K562 (cell line): ENCODE measurements at regions not wholly inside any gene's neighbourhood (a gene's known extent, or its start where the extent isn't known, plus 50 kb on each side); places are given as distances from the start of the nearest gene placed in this dataset.

Experiments
- ATAC-seq: fragments of 200-7000 bp; cut with Tn5 transposase; 3 replicates; pipeline ENCODE4 v1.9.1; 2020; ENCODE audit warnings: moderate library complexity
- BruUV-seq: library from RNA; stranded (reverse); fragments of 400-500 nt; replicated peaks from 2 replicates; lab custom pipeline; 2021; lab: Mats Ljungman, UMichigan
- CTCF ChIA-PET: fragments of 300-600 bp; formaldehyde crosslinking; extraction: SDS; loops from one replicate; lab custom pipeline; 2021; ENCODE audit warnings: low intra/inter-chr PET ratio; lab: Yijun Ruan, JAX
- POLR2A ChIA-PET: fragments of 300-600, 350-650 bp; sonication (Branson Sonifier 250); formaldehyde crosslinking; extraction: SDS; loops from one replicate; lab custom pipeline; 2021; ENCODE audit warnings: antibody characterized with exemption, inconsistent platforms; lab: Yijun Ruan, JAX
- DNase-seq, 4 experiments: peaks; one replicate each; pipeline versions ENCODE4 v3.0.0 to v3.0.0-alpha.2; 2011 to 2018; ENCODE audit warnings: low spot score in 3 of 4, mixed read lengths in 3 of 4; ENCODE audit errors: extremely low read depth in 1 of 4
- FAIRE-seq: peaks from 2 replicates; lab custom pipeline; 2011; peaks lifted over from hg19 to GRCh38; lab: Jason Lieb, UNC
- H2AFZ ChIP-seq: 2 replicates; pipeline ENCODE4 v1.6.0; 2011; ENCODE audit warnings: low read depth, low read length, control low read depth, inconsistent platforms
- H3K27ac ChIP-seq: fragments of 200-600 bp; 3 replicates; pipeline ENCODE4 v1.8.0; 2011; ENCODE audit warnings: low read depth, mild to moderate bottlenecking, control low read depth, inconsistent platforms, low read length, moderate library complexity, mixed read lengths; ENCODE audit errors: extremely low read depth
- H3K27me3 ChIP-seq, 2 experiments: fragments of 300-600 bp in 1 of 2; 2 replicates in 1 of 2; 3 replicates in 1 of 2; pipeline versions ENCODE4 v1.6.0 to v1.8.0; 2011; ENCODE audit warnings: inconsistent platforms in 2 of 2, low read length in 2 of 2, mild to moderate bottlenecking in 1 of 2, mixed read lengths in 1 of 2, moderate library complexity in 1 of 2; ENCODE audit not compliant: control insufficient read depth in 2 of 2, insufficient read depth in 2 of 2
- H3K36me3 ChIP-seq: fragments of 300-600 bp; 3 replicates; pipeline ENCODE4 v1.8.0; 2011; ENCODE audit warnings: mild to moderate bottlenecking, low read length, inconsistent platforms; ENCODE audit not compliant: control insufficient read depth, insufficient read depth
- H3K4me1 ChIP-seq, 2 experiments: fragments of 200-600 bp in 1 of 2; replicated peaks in 1 of 2; 2 replicates in 1 of 2; 3 replicates in 1 of 2; pipeline versions ENCODE4 v1.5.1 to v1.8.0; 2011; ENCODE audit warnings: inconsistent platforms in 2 of 2, low read length in 2 of 2, mild to moderate bottlenecking in 1 of 2, mixed read lengths in 1 of 2, moderate library complexity in 1 of 2; ENCODE audit not compliant: control insufficient read depth in 2 of 2, insufficient read depth in 2 of 2
- H3K4me2 ChIP-seq: 2 replicates; pipeline ENCODE4 v1.6.1; 2011; ENCODE audit warnings: low read length, control low read depth, inconsistent platforms, mixed read lengths; ENCODE audit not compliant: insufficient read depth
- H3K4me3 ChIP-seq: fragments of 200-600 bp; sonication (generic), shearing (Covaris generic); 2 replicates; pipeline ENCODE4 v1.5.1; 2016; ENCODE audit warnings: control low read depth, inconsistent platforms
- H3K79me2 ChIP-seq: fragments of 200-600 bp; 3 replicates; pipeline ENCODE4 v1.8.0; 2011; ENCODE audit warnings: low read length, inconsistent platforms; ENCODE audit not compliant: control insufficient read depth, insufficient read depth
- H3K9ac ChIP-seq, 2 experiments: 2 replicates each; pipeline versions ENCODE4 v1.6.0 to v1.6.1; 2011; ENCODE audit warnings: low read depth in 2 of 2, low read length in 2 of 2, control low read depth in 1 of 2, inconsistent platforms in 1 of 2, mild to moderate bottlenecking in 1 of 2, mixed read lengths in 1 of 2; ENCODE audit not compliant: insufficient read depth in 1 of 2
- H3K9me1 ChIP-seq: one replicate; pipeline ENCODE4 v1.6.0; 2011; ENCODE audit warnings: inconsistent platforms, mild to moderate bottlenecking, low read length, moderate library complexity; ENCODE audit not compliant: control insufficient read depth, insufficient read depth
- H3K9me3 ChIP-seq: replicated peaks from 2 replicates; pipeline ENCODE4 v1.5.1; 2011; ENCODE audit warnings: low read depth, low read length, inconsistent platforms; ENCODE audit not compliant: control insufficient read depth, insufficient read depth
- H4K20me1 ChIP-seq: replicated peaks from 2 replicates; pipeline ENCODE4 v1.6.1; 2011; ENCODE audit warnings: low read length, inconsistent platforms, mixed read lengths; ENCODE audit not compliant: control insufficient read depth, insufficient read depth
- CBX1 ChIP-seq: sonication (generic); IDR thresholded peaks from 2 replicates; pipeline ENCODE4 v1.6.1; 2016; ENCODE audit warnings: antibody characterized with exemption, low read depth, mild to moderate bottlenecking
- EP400 ChIP-seq: fragments of 450-650 bp; IDR thresholded peaks from 2 replicates; pipeline ENCODE4 v1.6.1; 2017; ENCODE audit warnings: antibody characterized with exemption, mild to moderate bottlenecking, moderate library complexity
- HEY1 ChIP-seq: fragments of 250-450 bp; sonication (Bioruptor Pico); IDR thresholded peaks from 2 replicates; pipeline ENCODE4 v1.5.0; 2020; ENCODE audit warnings: mild to moderate bottlenecking, moderate library complexity, borderline replicate concordance
- NCOR1 ChIP-seq: fragments of 450-650 bp; IDR thresholded peaks from 2 replicates; pipeline ENCODE4 v1.6.1; 2016; ENCODE audit warnings: mild to moderate bottlenecking, moderate library complexity
- NR0B1 ChIP-seq: fragments of 450-650 bp; IDR thresholded peaks from one replicate; pipeline ENCODE4 v1.6.1; 2018; ENCODE audit warnings: mild to moderate bottlenecking, moderate library complexity; ENCODE audit not compliant: partially characterized antibody
- PHF20 ChIP-seq: fragments of 450-650 bp; IDR thresholded peaks from 2 replicates; pipeline ENCODE4 v1.6.1; 2018; ENCODE audit not compliant: partially characterized antibody
- VEZF1 ChIP-seq: fragments of 200-800 bp; sonication (Bioruptor generic); IDR thresholded peaks from 2 replicates; pipeline ENCODE4 v1.6.1; 2017; ENCODE audit warnings: missing genetic modification characterization, missing compliant biosample characterization
- ZNF274 ChIP-seq: IDR thresholded peaks from 2 replicates; pipeline ENCODE4 v1.6.1; 2011; ENCODE audit warnings: low read depth, mild to moderate bottlenecking, low read length, moderate library complexity, borderline replicate concordance
- ZNF407 ChIP-seq: fragments of 450-650 bp; IDR thresholded peaks from 2 replicates; pipeline ENCODE4 v1.6.1; 2016; ENCODE audit warnings: low read depth
- WGBS: fragments of 100-300 bp; shearing (Covaris generic); methylation state at CpG from one replicate; pipeline ENCODE4 v1.1.6; 2016; ENCODE audit warnings: low coverage, mixed read lengths; ENCODE audit not compliant: insufficient coverage; ENCODE audit errors: missing lambda C conversion rate; 5-methylcytosine and 5-hydroxymethylcytosine counted together
- in situ Hi-C: fragments of 300-500 bp; cut with MboI; formaldehyde crosslinking; loops from 4 replicates; pipeline ENCODE4 v1.15.0; 2018; ENCODE audit warnings: inconsistent platforms, mixed read lengths
- intact Hi-C: fragments of 100-400 bp; cut with micrococcal nuclease; formaldehyde crosslinking; loops from 2 replicates; pipeline ENCODE4 v1.14.2; 2022

GRCh38 chr2:151102226-151102625, 159.4 kb downstream of the RBM43 start:
- no peak for ATAC-seq
- no TSS peak for BruUV-seq
- H3K4me2 ChIP-seq, result no peak overlapping the region
- in situ Hi-C loops, result no loop called here
- no peak overlapping the region for H2AFZ ChIP-seq
- H3K4me3 ChIP-seq, result no peak overlapping the region
- no peaks in the 10 kb centered on the region for H3K79me2 ChIP-seq
- H3K36me3 ChIP-seq, result no peaks in the 10 kb centered on the region
- TF ChIP-seq EP400, result no peak
- TF ChIP-seq NCOR1, result no peak
- no peak for TF ChIP-seq ZNF407
- no peak for TF ChIP-seq NR0B1
- no peak for TF ChIP-seq CBX1
- TF ChIP-seq HEY1 (CRISPR knock-in tag), result no peak
- TF ChIP-seq ZNF274, result no peak
- no peak for TF ChIP-seq PHF20
- no peak for TF ChIP-seq VEZF1 (CRISPR knock-in tag)
- no peaks in the 10 kb centered on the region for H4K20me1 ChIP-seq
- H3K9me3 ChIP-seq, result no peaks in the 10 kb centered on the region
- WGBS, result 2% methylated on average over 2 of the region's 2 CpGs
- H3K27ac ChIP-seq, result no peak overlapping the region
- no peak for DNase-seq
- no peaks in the 10 kb centered on the region for H3K27me3 ChIP-seq
- ChIA-PET POLR2A (no interaction called here), CTCF (no interaction called here)
- FAIRE-seq, result no peak
- H3K9ac ChIP-seq, result no peak overlapping the region
- no peaks in the 10 kb centered on the region for H3K4me1 ChIP-seq
- H3K9me1 ChIP-seq, result no peaks in the 10 kb centered on the region
- intact Hi-C loops, result no loop called here
